Keratinocyte (primary cell): ENCODE measurements at regions not wholly inside any gene's neighbourhood (a gene's known extent, or its start where the extent isn't known, plus 50 kb on each side); places are given as distances from the start of the nearest gene placed in this dataset.

Source experiments
- DNase-seq: peaks from one replicate; pipeline ENCODE4 v3.0.0-alpha.2; 2011; ENCODE audit warnings: low read depth, missing footprints, low spot score
- FAIRE-seq: peaks from 2 replicates; lab custom pipeline; 2011; peaks lifted over from hg19 to GRCh38; lab: Jason Lieb, UNC
- H2AFZ ChIP-seq: 2 replicates; pipeline ENCODE4 v1.6.0; 2012; ENCODE audit warnings: low read length, control low read depth, inconsistent platforms; ENCODE audit not compliant: control insufficient read depth
- H3K27ac ChIP-seq: 2 replicates; pipeline ENCODE4 v1.5.1; 2011; ENCODE audit warnings: low read length; ENCODE audit not compliant: control insufficient read depth, insufficient read depth
- H3K27me3 ChIP-seq: 3 replicates; pipeline ENCODE4 v1.6.0; 2011; ENCODE audit warnings: low read length; ENCODE audit not compliant: control insufficient read depth, insufficient read depth; ENCODE audit errors: extremely low read depth
- H3K36me3 ChIP-seq, 2 experiments: 2 replicates in 1 of 2; 3 replicates in 1 of 2; pipeline ENCODE4 v1.5.1; 2011; ENCODE audit warnings: low read length in 2 of 2, mild to moderate bottlenecking in 1 of 2; ENCODE audit not compliant: control insufficient read depth in 2 of 2, insufficient read depth in 2 of 2; ENCODE audit errors: extremely low read depth in 1 of 2
- H3K4me1 ChIP-seq: 3 replicates; pipeline ENCODE4 v1.5.1; 2011; ENCODE audit warnings: low read length; ENCODE audit not compliant: control insufficient read depth, insufficient read depth; ENCODE audit errors: extremely low read depth
- H3K4me2 ChIP-seq: 3 replicates; pipeline ENCODE4 v1.6.0; 2011; ENCODE audit warnings: low read depth, low read length; ENCODE audit not compliant: control insufficient read depth, insufficient read depth; ENCODE audit errors: extremely low read depth
- H3K4me3 ChIP-seq, 3 experiments: fragments of 200-600 bp in 1 of 3; sonication (generic) in 1 of 3; 2 replicates in 2 of 3; 3 replicates in 1 of 3; pipeline ENCODE4 v1.5.1; 2011 to 2016; ENCODE audit warnings: low read length in 3 of 3, mild to moderate bottlenecking in 3 of 3, control low read depth in 2 of 3, inconsistent platforms in 1 of 3, low read depth in 1 of 3, mixed read lengths in 1 of 3, mixed run types in 1 of 3, moderate library complexity in 1 of 3; ENCODE audit not compliant: control insufficient read depth in 2 of 3, insufficient read depth in 2 of 3; ENCODE audit errors: extremely low read depth in 1 of 3
- H3K79me2 ChIP-seq: 2 replicates; pipeline ENCODE4 v1.6.0; 2012; ENCODE audit warnings: low read length; ENCODE audit not compliant: control insufficient read depth, insufficient read depth
- H3K9ac ChIP-seq: 3 replicates; pipeline ENCODE4 v1.6.0; 2011; ENCODE audit warnings: low read length; ENCODE audit not compliant: control insufficient read depth, insufficient read depth; ENCODE audit errors: extremely low read depth
- H3K9me1 ChIP-seq: 3 replicates; pipeline ENCODE4 v1.6.0; 2011; ENCODE audit warnings: low read length; ENCODE audit not compliant: control insufficient read depth, insufficient read depth; ENCODE audit errors: extremely low read depth
- H3K9me3 ChIP-seq: 2 replicates; pipeline ENCODE4 v1.5.1; 2012; ENCODE audit warnings: low read depth, low read length; ENCODE audit not compliant: control insufficient read depth
- H4K20me1 ChIP-seq: 3 replicates; pipeline ENCODE4 v1.6.0; 2011; ENCODE audit warnings: low read length; ENCODE audit not compliant: control insufficient read depth, insufficient read depth; ENCODE audit errors: extremely low read depth
- CTCF ChIP-seq, 3 experiments: IDR thresholded peaks in 1 of 3; conservative IDR thresholded peaks in 1 of 3; optimal IDR thresholded peaks in 1 of 3; 2 replicates in 2 of 3; 3 replicates in 1 of 3; pipeline versions ENCODE3 to v1.5.1; 2011; ENCODE audit warnings: low read length in 3 of 3, mild to moderate bottlenecking in 3 of 3, moderate library complexity in 2 of 3, control low read depth in 1 of 3, inconsistent platforms in 1 of 3; ENCODE audit not compliant: insufficient read depth in 2 of 3; ENCODE audit errors: extremely low read depth in 1 of 3
- EZH2 ChIP-seq: IDR thresholded peaks from one replicate; pipeline ENCODE4 v1.6.1; 2012; ENCODE audit warnings: inconsistent platforms, mild to moderate bottlenecking, low read length, moderate library complexity
- dilution Hi-C: fragments of 300-500 bp; cut with MboI; formaldehyde crosslinking; loops from one replicate; pipeline ENCODE4 v1.7.0; 2020; ENCODE audit warnings: low sequenced_read_pairs; ENCODE audit not compliant: extremely low pct_ligation_motif_present

- no peak overlapping the region for H3K27ac ChIP-seq
- no peaks in the 10 kb centered on the region for H3K9me1 ChIP-seq
- H3K9ac ChIP-seq, result no peak overlapping the region
- no peak for TF ChIP-seq CTCF (optimal IDR thresholded peaks at IDR 0.05 in 1 of 3, IDR thresholded peaks at IDR 0.05 in 1 of 3, conservative IDR thresholded peaks at IDR 0.05 in 1 of 3; ENCODE audit: extremely low read depth in 1 of 3, insufficient read depth in 2 of 3, low read length in 3 of 3)
- no peak for TF ChIP-seq EZH2
- no peak for FAIRE-seq
- no peaks in the 10 kb centered on the region for H3K79me2 ChIP-seq
- H3K9me3 ChIP-seq, result no peaks in the 10 kb centered on the region
- H3K4me3 ChIP-seq, result no peak overlapping the region
- H3K4me1 ChIP-seq, result no peaks in the 10 kb centered on the region
- H3K4me2 ChIP-seq, result no peak overlapping the region
- dilution Hi-C loops, result no loop called here
- H3K36me3 ChIP-seq, result no peaks in the 10 kb centered on the region
- no peaks in the 10 kb centered on the region for H4K20me1 ChIP-seq
- no peak for DNase-seq
- H2AFZ ChIP-seq, result no peak overlapping the region
- peaks cover 24% of the 10 kb centered on the region for H3K27me3 ChIP-seq
These were observed 142.4 kb upstream of the ZNF236 start for GRCh38 chr18:76679945-76680344.

- H3K27ac ChIP-seq, result no peak overlapping the region
- no peak for FAIRE-seq
- dilution Hi-C loops, result no loop called here
These were observed 143.1 kb upstream of the ZNF236 start for GRCh38 chr18:76679259-76679658.

More at GRCh38 chr18:76679259-76679658, 143.1 kb upstream of the ZNF236 start:
- no peak for DNase-seq
- Histone ChIP-seq H3K4me1 (no peaks in the 10 kb centered on the region), H4K20me1 (no peaks in the 10 kb centered on the region), H3K27me3 (peaks cover 24% of the 10 kb centered on the region), H3K9ac (no peak overlapping the region), H3K4me3 (no peak overlapping the region), H3K9me1 (no peaks in the 10 kb centered on the region), H3K4me2 (no peak overlapping the region), H2AFZ (no peak overlapping the region), H3K36me3 (no peaks in the 10 kb centered on the region), H3K79me2 (no peaks in the 10 kb centered on the region), H3K9me3 (no peaks in the 10 kb centered on the region)
- TF ChIP-seq CTCF (optimal IDR thresholded peaks at IDR 0.05 in 1 of 3, IDR thresholded peaks at IDR 0.05 in 1 of 3, conservative IDR thresholded peaks at IDR 0.05 in 1 of 3; ENCODE audit: extremely low read depth in 1 of 3, insufficient read depth in 2 of 3, low read length in 3 of 3), result no peak
- no peak for TF ChIP-seq EZH2
